GM18505 (cell line): ENCODE measurements at regions not wholly inside any gene's neighbourhood (a gene's known extent, or its start where the extent isn't known, plus 50 kb on each side); places are given as distances from the start of the nearest gene placed in this dataset.
A peak's percentile ranks its signal among the peaks of the same experiment; 100 is the strongest.

Source experiments
- ATAC-seq: cut with Tn5 transposase; IDR thresholded peaks from one replicate; pipeline ENCODE4 v1.9.1; 2021; ENCODE audit not compliant: unreplicated experiment
- POLR2A ChIP-seq: IDR thresholded peaks from 4 replicates; pipeline ENCODE4 v1.6.1; 2011; ENCODE audit warnings: borderline replicate concordance; ENCODE audit not compliant: insufficient read depth, insufficient read length; ENCODE audit errors: extremely low read depth

DNA sequence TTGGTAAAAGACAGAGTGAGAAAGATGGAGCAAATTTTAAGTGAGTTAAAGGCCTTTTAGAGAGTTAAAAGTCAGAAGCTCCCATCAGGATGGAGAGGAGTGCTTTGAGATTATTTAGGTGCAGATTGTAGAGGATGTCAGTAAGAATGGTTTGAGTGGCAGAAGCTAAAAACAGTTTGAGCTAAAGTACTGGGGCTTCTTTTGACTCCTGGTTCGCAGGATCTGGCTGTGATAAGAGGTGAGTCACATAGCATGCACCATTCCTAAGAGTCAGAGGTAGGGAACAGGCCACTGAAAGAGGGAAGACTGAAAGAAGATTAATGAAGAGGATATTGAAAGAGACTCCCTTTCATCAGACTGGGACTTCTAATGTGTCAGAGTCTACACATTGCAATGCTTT, 1047.9 kb upstream of the MAP3K7 start:
- TF ChIP-seq POLR2A = no peak
- no peak for ATAC-seq

DNA sequence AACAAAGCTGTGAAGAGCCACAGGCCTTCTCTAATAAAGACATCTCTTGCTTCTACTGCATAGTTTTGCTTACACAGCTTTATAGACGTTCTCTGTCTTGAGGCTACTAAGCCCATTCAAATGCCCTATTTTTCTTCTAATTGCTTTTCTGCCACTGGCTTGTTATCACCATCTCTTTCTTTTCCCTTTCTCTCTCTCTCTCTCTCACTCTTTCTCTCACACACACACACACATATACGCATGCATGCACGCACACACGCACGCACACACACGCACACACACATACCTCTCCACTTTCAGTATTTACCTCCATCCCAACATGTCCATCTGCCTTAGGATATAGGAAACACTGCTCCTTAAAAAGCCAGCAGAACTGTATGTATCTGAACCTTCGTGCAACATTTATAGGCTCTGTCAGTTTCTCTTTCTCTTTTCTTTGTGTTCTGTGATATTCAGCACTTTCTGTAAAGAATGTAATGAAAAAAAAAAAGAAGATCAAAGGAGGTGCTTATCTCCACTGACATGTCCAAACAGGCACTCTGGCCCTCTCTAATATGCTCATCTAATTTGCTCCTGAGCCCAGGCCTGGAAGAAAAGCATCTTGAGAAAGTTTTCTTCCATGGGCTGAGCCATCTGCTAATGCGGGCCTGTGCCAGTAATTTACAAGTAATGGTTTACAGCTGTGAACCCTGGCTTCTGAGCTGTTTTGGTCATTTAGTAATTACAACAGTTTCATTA, 1046.7 kb upstream of the MAP3K7 start:
- no peak for TF ChIP-seq POLR2A
- no peak for ATAC-seq

DNA sequence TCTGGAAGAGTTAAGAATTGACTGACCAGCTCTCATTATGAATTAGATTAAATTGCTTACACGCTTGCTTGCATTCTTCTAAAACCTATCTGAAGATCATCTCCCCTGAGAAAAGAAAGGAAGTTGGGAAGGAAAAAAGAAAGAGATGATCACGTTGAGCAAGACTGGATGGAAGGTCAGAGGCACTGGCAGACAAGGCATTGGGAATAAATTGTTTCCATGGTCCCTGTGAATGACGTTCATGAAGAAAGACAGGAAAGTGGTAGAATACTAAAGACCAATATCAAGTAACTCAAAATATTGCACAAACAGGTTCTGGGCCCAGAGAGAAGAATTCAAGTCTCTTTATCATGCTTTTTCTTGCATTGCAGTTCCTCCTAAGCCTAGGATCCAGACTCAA, 1045.4 kb upstream of the MAP3K7 start:
- TF ChIP-seq POLR2A = no peak
- ATAC-seq = no peak

DNA sequence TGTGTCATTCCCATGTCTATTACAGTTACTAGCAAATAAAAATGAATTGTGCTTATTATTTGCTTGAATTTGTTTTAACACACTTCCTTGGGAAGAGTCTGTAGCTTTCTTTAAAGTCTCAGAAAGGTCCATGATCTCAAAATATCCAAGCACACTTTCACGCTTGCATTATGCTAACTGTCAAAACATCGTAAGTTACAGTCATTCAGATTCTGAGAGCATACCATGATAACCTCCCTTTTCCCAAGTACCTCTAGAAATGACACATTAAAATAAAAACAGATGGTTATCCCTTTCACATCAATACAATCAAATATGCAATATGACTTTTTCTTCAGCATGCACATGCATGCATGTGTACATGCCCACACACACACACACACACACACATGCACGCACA, 1044.4 kb upstream of the MAP3K7 start:
- no peak for ATAC-seq
- TF ChIP-seq POLR2A = no peak

DNA sequence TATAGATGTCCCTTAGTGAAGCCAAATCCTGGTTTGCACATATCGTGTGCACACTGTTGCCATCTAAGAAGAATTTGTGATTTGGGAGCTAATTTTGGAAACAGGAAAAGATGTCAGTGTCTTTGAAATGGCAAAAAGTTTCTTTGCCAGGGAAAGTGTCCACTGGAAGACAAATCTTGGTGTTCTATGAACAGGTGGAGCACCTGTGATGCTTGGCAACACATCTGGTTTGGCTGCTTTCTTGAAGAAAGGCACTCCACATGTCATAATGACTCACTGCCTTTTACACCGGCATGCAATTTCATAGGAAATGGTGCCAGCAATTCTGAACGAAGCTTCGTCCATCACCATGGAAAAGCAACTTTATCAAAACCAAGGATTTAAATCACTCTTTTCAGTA, 1040.0 kb upstream of the MAP3K7 start:
- ATAC-seq = no peak
- no peak for TF ChIP-seq POLR2A

DNA sequence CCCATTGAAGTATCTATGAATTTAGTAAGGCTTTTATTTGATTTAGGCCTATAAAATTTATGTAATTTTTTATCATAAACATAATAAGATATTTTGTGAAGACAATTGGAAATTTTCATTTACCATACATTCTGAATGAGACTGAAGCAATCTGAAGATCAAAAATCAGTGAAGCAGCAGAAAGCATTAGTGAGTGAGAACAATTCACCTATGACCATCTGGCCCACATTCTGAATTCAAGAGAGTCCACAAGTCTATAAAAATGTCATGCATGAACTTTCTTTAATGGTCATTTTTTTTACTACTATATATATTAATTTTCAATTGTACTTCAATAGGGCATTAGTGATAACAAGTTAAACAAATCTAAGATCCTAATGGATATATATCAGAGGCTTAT, 1026.6 kb upstream of the MAP3K7 start:
- no peak for ATAC-seq
- TF ChIP-seq POLR2A = no peak

DNA sequence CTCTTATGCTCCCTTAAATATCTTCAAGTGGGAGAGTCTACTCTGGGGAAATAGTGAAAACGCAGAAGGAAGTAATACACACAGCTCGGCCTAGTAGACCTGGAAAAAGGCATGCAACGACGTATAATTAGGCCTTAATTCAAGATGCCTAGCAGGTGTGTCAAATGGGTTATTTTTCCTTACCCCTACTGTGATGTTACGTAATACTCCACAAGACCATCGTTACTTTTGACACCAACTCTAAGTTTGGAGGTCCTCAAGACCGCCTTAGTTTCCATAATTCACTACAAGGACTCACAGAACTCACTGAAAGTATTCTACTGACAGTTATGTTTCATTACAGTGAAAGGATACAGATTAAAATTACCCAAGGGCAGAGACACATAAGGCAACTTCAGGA, 1024.3 kb upstream of the MAP3K7 start:
- no peak for TF ChIP-seq POLR2A
- ATAC-seq = no peak

DNA sequence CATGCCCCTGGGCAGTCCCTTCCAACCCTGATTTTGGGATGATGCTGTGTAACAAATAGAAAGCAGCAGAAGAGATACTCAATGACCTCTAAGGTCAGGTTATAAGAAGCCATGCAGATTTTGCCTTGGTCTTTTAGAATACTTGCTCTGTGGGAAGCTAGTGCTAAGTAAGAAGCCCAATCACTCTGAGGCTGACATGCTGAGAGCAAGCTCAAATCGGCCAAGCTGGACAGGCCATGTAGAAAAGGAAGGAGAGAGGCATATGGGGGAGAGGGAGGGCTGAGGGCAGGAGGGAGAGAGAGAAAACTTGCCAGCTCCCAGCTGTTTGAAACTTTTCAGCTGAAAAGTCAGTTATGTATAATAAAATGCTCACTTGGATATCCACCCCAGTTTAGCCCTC, 1021.6 kb upstream of the MAP3K7 start:
- TF ChIP-seq POLR2A = no peak
- ATAC-seq = no peak

DNA sequence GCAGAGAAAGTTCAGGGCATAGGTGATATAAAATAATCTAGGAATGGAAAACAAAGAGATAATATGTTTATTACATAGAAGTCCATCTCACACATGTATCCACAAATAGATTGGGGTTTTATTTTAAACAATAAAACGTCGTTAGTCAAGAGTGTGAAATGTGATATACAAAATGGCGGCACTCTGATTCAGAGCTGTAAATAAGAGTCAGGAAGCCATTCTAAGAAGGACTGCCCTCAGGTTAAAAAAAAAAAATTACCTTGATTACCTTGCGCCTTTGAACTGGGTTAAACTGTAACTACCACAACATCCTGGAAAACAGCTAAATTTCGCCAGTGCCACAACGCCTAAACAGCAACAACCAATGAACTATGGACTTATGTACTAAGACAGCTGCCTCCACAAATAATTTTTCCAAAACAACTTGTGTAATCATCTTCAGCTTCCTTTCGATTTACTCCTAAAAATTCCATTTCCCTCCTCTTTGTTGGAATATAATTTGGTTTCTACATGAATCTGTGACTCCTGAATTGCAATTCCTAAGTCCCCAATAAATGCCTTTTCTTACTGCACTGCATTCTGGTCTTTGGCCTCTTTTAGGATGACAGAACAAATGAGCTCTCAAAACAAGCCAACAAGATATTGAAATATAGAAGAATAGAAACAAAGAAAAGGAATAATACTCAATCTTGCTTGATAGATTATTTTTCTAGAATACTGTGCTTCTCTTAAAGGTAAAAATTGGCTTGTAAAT, 1019.5 kb upstream of the MAP3K7 start:
- no peak for ATAC-seq
- no peak for TF ChIP-seq POLR2A

DNA sequence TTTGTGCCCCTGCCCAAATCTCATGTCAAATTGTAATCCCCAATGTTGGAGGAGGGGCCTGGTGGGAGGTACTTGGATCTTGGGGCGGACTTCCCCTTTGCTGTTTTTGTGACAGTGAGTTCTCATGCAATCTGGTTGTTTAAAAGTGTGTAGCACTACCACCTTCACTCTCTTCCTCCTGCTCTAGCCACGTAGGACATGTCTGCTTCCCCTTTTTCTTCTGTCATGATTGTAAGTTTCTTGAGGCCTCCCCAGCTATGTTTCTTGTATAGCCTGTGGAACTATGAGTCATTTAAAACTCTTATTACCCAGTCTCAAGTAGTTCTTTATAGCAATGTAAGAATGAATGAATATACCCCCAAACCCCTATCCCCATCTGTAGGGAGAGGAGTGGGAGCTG, 1013.7 kb upstream of the MAP3K7 start:
- TF ChIP-seq POLR2A = no peak
- ATAC-seq = peak; percentile 45

DNA sequence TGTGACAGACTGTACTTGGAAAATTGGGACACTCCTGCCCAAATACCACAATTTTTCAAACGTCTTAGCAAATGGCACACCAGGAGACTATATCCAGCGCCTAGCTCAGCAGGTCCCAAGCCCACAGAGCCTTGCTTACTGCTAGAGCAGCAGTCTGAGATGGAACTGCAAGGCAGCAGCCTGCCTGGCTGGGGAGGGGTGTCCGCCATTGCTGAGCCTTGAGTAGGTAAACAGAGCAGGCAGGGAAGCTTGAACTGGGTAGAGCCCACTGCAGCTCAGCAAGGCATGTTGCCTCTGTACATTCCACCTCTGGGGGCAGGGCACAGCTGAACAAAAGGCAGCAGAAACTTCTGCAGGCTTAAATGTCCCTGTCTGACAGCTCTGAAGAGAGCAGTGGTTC, 1003.3 kb upstream of the MAP3K7 start:
- no peak for TF ChIP-seq POLR2A

DNA sequence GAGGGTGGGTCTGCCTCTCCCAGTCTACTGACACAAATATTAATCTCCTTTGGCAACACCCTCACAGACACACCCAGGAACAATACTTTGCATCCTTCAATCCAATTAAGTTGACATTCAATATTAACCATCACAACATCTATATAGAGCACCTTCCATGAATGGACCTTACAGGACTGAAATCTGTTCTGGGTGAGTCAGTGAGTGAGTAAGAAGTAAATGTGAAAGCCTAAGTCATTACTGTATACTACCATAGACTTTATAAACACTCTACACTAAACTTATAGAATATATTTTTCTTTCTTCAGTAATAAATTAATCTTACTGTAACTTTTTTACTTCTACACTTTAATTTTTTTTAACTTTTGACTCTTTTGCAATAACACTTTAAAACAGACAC, 993.8 kb upstream of the MAP3K7 start:
- no peak for ATAC-seq
- TF ChIP-seq POLR2A = no peak

More for the DNA sequence above, 1003.3 kb upstream of the MAP3K7 start:
- no peak for ATAC-seq

DNA sequence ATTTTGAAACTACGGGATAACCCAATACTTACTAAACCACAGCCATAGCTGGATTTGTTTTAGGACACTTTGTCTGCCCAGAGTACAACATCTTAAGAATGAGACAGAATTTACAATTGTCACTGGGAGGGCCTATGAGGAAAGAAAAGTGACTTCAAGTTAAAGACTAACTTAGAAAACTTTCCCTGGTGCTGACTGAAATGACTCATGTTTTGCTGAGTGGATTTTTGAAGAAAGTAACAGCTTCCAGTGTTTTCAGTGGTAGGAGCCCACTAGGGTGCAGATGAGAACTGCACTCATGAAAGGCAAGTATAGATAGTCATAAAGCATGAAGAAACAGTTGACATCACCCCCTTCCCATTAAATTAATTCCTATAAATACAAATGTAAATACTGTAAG, 988.2 kb upstream of the MAP3K7 start:
- TF ChIP-seq POLR2A = no peak
- ATAC-seq = peak; percentile 86

DNA sequence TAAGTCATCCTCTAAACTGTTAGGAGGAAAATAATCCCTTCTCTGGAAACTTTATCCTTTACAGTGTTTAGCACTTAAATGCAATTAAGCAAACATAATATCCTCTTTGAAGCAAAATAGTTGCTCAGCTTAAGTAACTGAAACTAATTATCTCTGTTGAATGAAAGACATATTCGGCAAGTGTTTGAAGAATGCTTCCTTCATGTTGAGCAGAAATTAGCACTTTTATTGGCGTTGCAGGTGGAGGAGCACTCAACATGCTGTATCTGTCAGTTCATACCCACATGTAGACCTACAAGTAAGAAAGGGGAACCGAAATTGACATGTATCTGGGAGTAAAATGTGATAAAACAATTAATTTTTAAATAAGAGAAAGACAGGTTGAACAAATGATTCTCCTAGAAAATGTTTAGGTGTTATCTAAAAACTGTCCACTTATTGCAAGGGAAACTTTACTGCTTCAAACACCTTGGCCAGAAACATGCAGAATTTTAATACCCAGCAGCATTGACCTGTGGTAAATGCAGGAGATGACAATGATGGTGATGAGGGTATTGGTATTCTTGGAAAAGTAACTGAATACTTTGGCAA, 987.0 kb upstream of the MAP3K7 start:
- TF ChIP-seq POLR2A = no peak
- no peak for ATAC-seq
